Adrenal gland (tissue), 5 donors: ENCODE measurements at regions not wholly inside any gene's neighbourhood (a gene's known extent, or its start where the extent isn't known, plus 50 kb on each side); places are given as distances from the start of the nearest gene placed in this dataset.
"Not testable (repeated sequence)": the region's sequence is repeated elsewhere in the genome, so short reads cannot be mapped to it uniquely, and the experiment has no call there.

ENCODE experiments used
- CTCF ChIP-seq, 6 experiments: fragments of 450-650 bp in 4 of 6; fragments of 200-600 bp in 2 of 6; sonication (generic) in 1 of 6; IDR thresholded peaks; 1 replicate in 5 of 6; 2 replicates in 1 of 6; pipeline versions ENCODE4 v1.5.1 to v1.8.0; 2016 to 2021; ENCODE audit warnings: antibody characterized with exemption in 6 of 6, mild to moderate bottlenecking in 2 of 6, moderate library complexity in 1 of 6
- POLR2A ChIP-seq, 2 donors: fragments of 450-650 bp; IDR thresholded peaks; one replicate each; pipeline ENCODE4 v1.6.1; 2017; ENCODE audit warnings: antibody characterized with exemption in 2 of 2, mild to moderate bottlenecking in 2 of 2, moderate library complexity in 1 of 2
- donor health status: DM: no; HTN: no; CAD: no.

GRCh38 chr4:53701260-53701659, 110.0 kb upstream of the LNX1 start:
- not testable (repeated sequence) for TF ChIP-seq CTCF, POLR2A (IDR thresholded peaks at IDR 0.05)
